HT1080 (cell line): ENCODE measurements at regions not wholly inside any gene's neighbourhood (a gene's known extent, or its start where the extent isn't known, plus 50 kb on each side); places are given as distances from the start of the nearest gene placed in this dataset. TPM values are rescaled to one million over a fixed set of nuclear protein-coding genes. Genes with fewer than 3 reads are reported as not detected.
"Not testable (repeated sequence)": the region's sequence is repeated elsewhere in the genome, so short reads cannot be mapped to it uniquely, and the experiment has no call there.

Source experiments
- DNase-seq: peaks from one replicate; pipeline ENCODE4 v3.0.0-alpha.2; 2015; ENCODE audit warnings: low read depth
- small RNA-seq: library from RNA; depleted of rRNA; stranded (forward); fragments of <200 nt; gene quantifications from one replicate; pipeline ENCODE3, GENCODE V24; 2014

DNA sequence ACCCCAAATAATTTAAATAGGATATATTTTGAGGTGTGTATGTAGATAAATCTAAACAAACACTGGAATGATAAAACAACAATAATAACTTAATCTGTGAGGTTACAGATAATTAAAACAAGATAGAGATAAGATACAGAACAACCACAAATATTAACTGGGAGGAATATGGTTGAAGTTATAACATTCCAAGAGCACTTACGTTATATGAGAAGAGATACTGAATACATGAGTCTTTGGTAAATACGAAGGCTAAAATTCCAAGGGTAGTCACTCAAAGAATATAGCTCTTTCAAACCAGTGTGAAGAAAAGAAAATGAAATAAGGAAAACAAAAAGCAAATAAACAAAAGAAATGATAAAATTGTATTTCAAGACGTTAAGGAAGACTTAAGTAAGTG lies 76.0 kb upstream of the MYO3A start:
- no peak for DNase-seq

DNA sequence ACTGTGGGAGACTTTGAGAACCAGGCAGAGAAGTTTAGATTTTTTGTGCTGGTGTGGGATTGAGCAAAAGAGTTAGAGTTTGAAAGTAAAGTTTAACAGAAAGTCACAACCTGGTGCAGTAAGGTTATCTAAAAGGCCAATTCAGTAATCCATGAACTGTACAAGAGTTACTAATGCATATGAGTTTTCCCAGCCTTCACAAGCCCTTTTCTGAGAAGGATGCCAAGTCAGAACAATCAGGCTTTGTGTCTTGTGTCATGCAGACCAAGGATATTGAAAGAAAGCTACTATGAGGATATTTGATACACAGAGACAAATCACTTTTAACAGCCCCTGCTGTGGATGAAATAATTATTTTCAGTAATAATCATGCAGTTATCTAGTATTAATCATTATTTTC lies 68.8 kb upstream of the MYO3A start:
- DNase-seq: no peak

GRCh38 chr10:25867321-25867720 lies 66.7 kb upstream of the MYO3A start:
- no peak for DNase-seq

GRCh38 chr10:25869067-25869591 lies 64.9 kb upstream of the MYO3A start:
- no peak for DNase-seq

DNA sequence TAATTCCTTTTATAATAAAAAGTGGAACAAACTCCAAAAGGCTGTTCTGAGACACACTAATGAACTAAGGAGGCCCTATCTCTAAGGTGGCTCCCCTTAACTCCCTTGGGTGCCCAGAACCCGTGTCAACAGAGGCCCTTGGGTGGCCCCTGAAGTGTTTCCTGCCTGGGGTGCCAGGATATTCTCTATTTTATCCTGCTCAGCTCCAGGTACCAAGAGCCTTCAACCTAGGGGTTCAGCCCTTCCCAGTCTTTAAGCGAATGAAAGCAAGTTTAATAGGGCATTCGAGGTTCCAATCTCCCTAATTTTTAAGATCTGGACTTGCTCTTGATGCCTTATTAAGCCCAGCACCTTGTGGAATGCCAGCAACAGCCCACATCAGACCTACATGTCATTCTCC lies 64.4 kb upstream of the MYO3A start:
- no peak for DNase-seq

GRCh38 chr10:25874402-25874801 lies 59.6 kb upstream of the MYO3A start:
- DNase-seq: not testable (repeated sequence)

- peak; percentile 53 for DNase-seq
Observed at GRCh38 chr10:25875556-25876165, 58.4 kb upstream of the MYO3A start.

- DNase-seq: no peak
Observed at GRCh38 chr10:25877296-25877695, 56.7 kb upstream of the MYO3A start.

Small RNA genes lying in the stretch of these regions (small RNA-seq; reads per million reads assigned to genes)
- gene RNA5SP306: 0.07 reads per million
- gene RNU6-632P: not detected
